CD14-positive monocyte (primary cell): ENCODE measurements at regions not wholly inside any gene's neighbourhood (a gene's known extent, or its start where the extent isn't known, plus 50 kb on each side); places are given as distances from the start of the nearest gene placed in this dataset.

Experiments used
- DNase-seq, 3 donors: peaks; one replicate each; pipeline ENCODE4 v3.0.0-alpha.2; 2011 to 2022
- H2AFZ ChIP-seq: 2 replicates; pipeline ENCODE4 v1.6.0; 2012; ENCODE audit warnings: mild to moderate bottlenecking, low read depth, low read length, inconsistent platforms; ENCODE audit not compliant: insufficient read depth, poor library complexity, severe bottlenecking
- H3K27ac ChIP-seq, 2 donors: 1 replicate in 1 of 2; 2 replicates in 1 of 2; pipeline ENCODE4 v1.5.1; 2012 to 2013; ENCODE audit warnings: low read length in 2 of 2, control low read depth in 1 of 2, inconsistent platforms in 1 of 2, low read depth in 1 of 2, mild to moderate bottlenecking in 1 of 2
- H3K27me3 ChIP-seq, 2 donors: one replicate each; pipeline versions ENCODE4 v1.6.0 to v1.6.1; 2011 to 2013; ENCODE audit warnings: low read length in 2 of 2; ENCODE audit not compliant: control insufficient read depth in 2 of 2, insufficient read depth in 2 of 2
- H3K36me3 ChIP-seq, 2 donors: replicated peaks in 1 of 2; 1 replicate in 1 of 2; 2 replicates in 1 of 2; pipeline versions ENCODE4 v1.5.1 to v1.6.1; 2012 to 2013; ENCODE audit warnings: low read length in 2 of 2, control low read depth in 1 of 2, inconsistent platforms in 1 of 2, mild to moderate bottlenecking in 1 of 2; ENCODE audit not compliant: insufficient read depth in 2 of 2, control insufficient read depth in 1 of 2
- H3K4me1 ChIP-seq, 2 donors: 1 replicate in 1 of 2; 2 replicates in 1 of 2; pipeline versions ENCODE4 v1.5.1 to v1.6.1; 2012 to 2013; ENCODE audit warnings: low read length in 2 of 2, control low read depth in 1 of 2, inconsistent platforms in 1 of 2, mild to moderate bottlenecking in 1 of 2, moderate library complexity in 1 of 2; ENCODE audit not compliant: insufficient read depth in 2 of 2, control insufficient read depth in 1 of 2
- H3K4me2 ChIP-seq: replicated peaks from 2 replicates; pipeline ENCODE3; 2012; ENCODE audit warnings: low read length, moderate library complexity, mild to moderate bottlenecking; ENCODE audit not compliant: poor library complexity, severe bottlenecking; ENCODE audit errors: extremely low read depth
- H3K4me3 ChIP-seq, 3 experiments: fragments of 200-600 bp in 1 of 3; sonication (generic) in 1 of 3; replicated peaks in 1 of 3; 1 replicate in 2 of 3; 2 replicates in 1 of 3; pipeline ENCODE4 v1.5.1; 2011 to 2013; ENCODE audit warnings: low read length in 3 of 3, mild to moderate bottlenecking in 3 of 3, control low read depth in 2 of 3, low read depth in 2 of 3, inconsistent platforms in 1 of 3, moderate library complexity in 1 of 3
- H3K79me2 ChIP-seq: 2 replicates; pipeline ENCODE4 v1.6.0; 2012; ENCODE audit warnings: mild to moderate bottlenecking, control low read depth, inconsistent platforms, low read length, moderate library complexity; ENCODE audit not compliant: insufficient read depth
- H3K9ac ChIP-seq: 2 replicates; pipeline ENCODE4 v1.6.0; 2017; ENCODE audit warnings: low read length, mild to moderate bottlenecking; ENCODE audit not compliant: insufficient read depth, poor library complexity, severe bottlenecking
- H3K9me3 ChIP-seq, 2 donors: replicated peaks in 1 of 2; 1 replicate in 1 of 2; 2 replicates in 1 of 2; pipeline versions ENCODE4 v1.5.1 to v1.6.1; 2012 to 2013; ENCODE audit warnings: low read length in 2 of 2, control low read depth in 1 of 2; ENCODE audit not compliant: control insufficient read depth in 1 of 2, insufficient read depth in 1 of 2
- H4K20me1 ChIP-seq: 2 replicates; pipeline ENCODE4 v1.6.0; 2012; ENCODE audit warnings: mild to moderate bottlenecking, low read length, control low read depth, moderate library complexity; ENCODE audit not compliant: insufficient read depth
- H3K27ac Mint-ChIP-seq, 7 donors: one replicate each; pipeline ENCODE4 v1.8.0; 2020; ENCODE audit warnings: mild to moderate bottlenecking in 7 of 7, mixed read lengths in 7 of 7, moderate library complexity in 6 of 7, inconsistent platforms in 2 of 7
- H3K27me3 Mint-ChIP-seq, 3 donors: one replicate each; pipeline ENCODE4 v1.8.0; 2021 to 2022; ENCODE audit warnings: low read depth in 3 of 3, mild to moderate bottlenecking in 3 of 3, mixed read lengths in 3 of 3, moderate library complexity in 3 of 3, inconsistent platforms in 1 of 3
- H3K36me3 Mint-ChIP-seq, 2 donors: one replicate each; pipeline ENCODE4 v1.8.0; 2020; ENCODE audit warnings: mixed read lengths in 2 of 2, inconsistent platforms in 1 of 2, mild to moderate bottlenecking in 1 of 2
- H3K4me1 Mint-ChIP-seq: one replicate; pipeline ENCODE4 v1.8.0; 2020; ENCODE audit warnings: mild to moderate bottlenecking, mixed read lengths
- H3K4me3 Mint-ChIP-seq, 2 donors: one replicate each; pipeline ENCODE4 v1.8.0; 2020; ENCODE audit warnings: mild to moderate bottlenecking in 2 of 2, mixed read lengths in 2 of 2, moderate library complexity in 1 of 2
- H3K9me3 Mint-ChIP-seq, 7 donors: one replicate each; pipeline ENCODE4 v1.8.0; 2020 to 2022; ENCODE audit warnings: mixed read lengths in 7 of 7, mild to moderate bottlenecking in 6 of 7, moderate library complexity in 6 of 7, inconsistent platforms in 2 of 7
- WGBS: methylation state at CpG from one replicate; pipeline ENCODE4 v1.1.5; 2013; ENCODE audit warnings: missing lambda C conversion rate; ENCODE audit not compliant: insufficient coverage; 5-methylcytosine and 5-hydroxymethylcytosine counted together
- intact Hi-C, 2 donors: fragments of 100-400 bp; cut with micrococcal nuclease; formaldehyde crosslinking; loops; one replicate each; pipeline versions ENCODE4 v1.15.0 to v1.15.1; 2023
- TF ChIP-seq, protein P1 (sequence below): fragments of 200-600 bp; IDR thresholded peaks from one replicate; pipeline ENCODE4 v1.8.0; 2022; ENCODE audit warnings: antibody characterized with exemption, mild to moderate bottlenecking

- H3K27ac Mint-ChIP-seq: no peak overlapping the region
- no peaks in the 10 kb centered on the region for H4K20me1 ChIP-seq
- H3K36me3 ChIP-seq: no peaks in the 10 kb centered on the region
- peaks cover 0 to 5% of the 10 kb centered on the region in 2 donors for H3K9me3 ChIP-seq
- no peak overlapping the region for H3K27ac ChIP-seq
- TF ChIP-seq, protein P1, sequence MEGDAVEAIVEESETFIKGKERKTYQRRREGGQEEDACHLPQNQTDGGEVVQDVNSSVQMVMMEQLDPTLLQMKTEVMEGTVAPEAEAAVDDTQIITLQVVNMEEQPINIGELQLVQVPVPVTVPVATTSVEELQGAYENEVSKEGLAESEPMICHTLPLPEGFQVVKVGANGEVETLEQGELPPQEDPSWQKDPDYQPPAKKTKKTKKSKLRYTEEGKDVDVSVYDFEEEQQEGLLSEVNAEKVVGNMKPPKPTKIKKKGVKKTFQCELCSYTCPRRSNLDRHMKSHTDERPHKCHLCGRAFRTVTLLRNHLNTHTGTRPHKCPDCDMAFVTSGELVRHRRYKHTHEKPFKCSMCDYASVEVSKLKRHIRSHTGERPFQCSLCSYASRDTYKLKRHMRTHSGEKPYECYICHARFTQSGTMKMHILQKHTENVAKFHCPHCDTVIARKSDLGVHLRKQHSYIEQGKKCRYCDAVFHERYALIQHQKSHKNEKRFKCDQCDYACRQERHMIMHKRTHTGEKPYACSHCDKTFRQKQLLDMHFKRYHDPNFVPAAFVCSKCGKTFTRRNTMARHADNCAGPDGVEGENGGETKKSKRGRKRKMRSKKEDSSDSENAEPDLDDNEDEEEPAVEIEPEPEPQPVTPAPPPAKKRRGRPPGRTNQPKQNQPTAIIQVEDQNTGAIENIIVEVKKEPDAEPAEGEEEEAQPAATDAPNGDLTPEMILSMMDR: no peak
- no peaks in the 10 kb centered on the region for H3K4me1 ChIP-seq
- H3K4me3 Mint-ChIP-seq: no peak overlapping the region
- H3K4me2 ChIP-seq: no peak overlapping the region
- no peak overlapping the region for H2AFZ ChIP-seq
- H3K9ac ChIP-seq: no peak overlapping the region
- intact Hi-C loops: no loop called here
- no CpG with 5 or more reads among the region's 1 CpG for WGBS
- no peaks in the 10 kb centered on the region for H3K27me3 ChIP-seq
- H3K4me1 Mint-ChIP-seq: no peaks in the 10 kb centered on the region
- H3K27me3 Mint-ChIP-seq: no peaks in the 10 kb centered on the region
- no peak overlapping the region for H3K4me3 ChIP-seq
- no peaks in the 10 kb centered on the region for H3K36me3 Mint-ChIP-seq
- H3K9me3 Mint-ChIP-seq: peaks cover 7 to 13% (median 12%) of the 10 kb centered on the region in 7 donors
- H3K79me2 ChIP-seq: no peaks in the 10 kb centered on the region
- no peak for DNase-seq
Observed at GRCh38 chr7:136045992-136046391, 68.8 kb upstream of the MTPN start.

DNA sequence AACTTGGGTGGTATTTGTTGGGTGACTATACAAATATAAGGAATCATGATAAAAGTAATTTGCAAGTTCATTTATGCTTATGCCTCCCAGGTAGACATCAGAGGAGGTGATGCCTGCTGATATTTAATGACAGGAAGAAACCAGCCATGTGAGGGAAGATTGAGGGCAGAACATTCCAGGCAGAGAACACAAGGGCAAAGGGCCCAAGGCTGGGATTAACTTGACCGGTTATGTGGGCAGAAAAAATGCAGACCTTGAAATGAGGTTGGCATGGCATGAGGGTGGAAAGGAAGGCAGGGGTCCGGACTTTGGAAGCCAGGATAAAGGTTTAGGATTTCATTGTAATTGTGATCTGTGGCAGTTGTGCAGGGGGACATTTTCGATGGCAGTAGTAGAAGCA, 68.0 kb upstream of the MTPN start:
- H3K9me3 Mint-ChIP-seq: peaks cover 7 to 13% (median 11%) of the 10 kb centered on the region in 7 donors
- 88% methylated on average over 3 of the region's 3 CpGs for WGBS
- Histone ChIP-seq H3K9ac (no peak overlapping the region), H3K79me2 (no peaks in the 10 kb centered on the region), H3K27me3 (no peaks in the 10 kb centered on the region), H3K4me1 (no peaks in the 10 kb centered on the region), H3K27ac (no peak overlapping the region), H3K9me3 (peaks cover 0 to 5% of the 10 kb centered on the region in 2 donors), H3K36me3 (no peaks in the 10 kb centered on the region), H2AFZ (no peak overlapping the region), H3K4me3 (no peak overlapping the region), H3K4me2 (no peak overlapping the region), H4K20me1 (no peaks in the 10 kb centered on the region)
- no peaks in the 10 kb centered on the region for H3K36me3 Mint-ChIP-seq
- no peak overlapping the region for H3K27ac Mint-ChIP-seq
- TF ChIP-seq, protein P1: no peak
- H3K4me1 Mint-ChIP-seq: no peaks in the 10 kb centered on the region
- no peak for DNase-seq
- no peaks in the 10 kb centered on the region for H3K27me3 Mint-ChIP-seq
- intact Hi-C loops: no loop called here
- no peak overlapping the region for H3K4me3 Mint-ChIP-seq
